Psoas muscle (tissue), 7 donors: ENCODE measurements at regions not wholly inside any gene's neighbourhood (a gene's known extent, or its start where the extent isn't known, plus 50 kb on each side); places are given as distances from the start of the nearest gene placed in this dataset.

Experiments
- ATAC-seq, 4 donors: fragments of 200-7000 bp; cut with Tn5 transposase; one replicate each; pipeline ENCODE4 v1.9.1; 2020; ENCODE audit warnings: moderate library complexity in 3 of 4, mild to moderate bottlenecking in 2 of 4
- DNase-seq, 2 donors: peaks; one replicate each; pipeline ENCODE4 v3.0.0-alpha.2; 2020
- H3K27ac ChIP-seq: fragments of 200-600 bp; one replicate; pipeline ENCODE4 v1.8.0; 2022
- H3K27me3 ChIP-seq, 3 donors: fragments of 200-600 bp in 1 of 3; one replicate each; pipeline versions ENCODE4 v1.6.1 to v1.8.0; 2013 to 2022; ENCODE audit warnings: low read length in 2 of 3, mild to moderate bottlenecking in 2 of 3, moderate library complexity in 1 of 3; ENCODE audit not compliant: insufficient read depth in 3 of 3
- H3K36me3 ChIP-seq, 2 donors: fragments of 200-600 bp in 1 of 2; one replicate each; pipeline versions ENCODE4 v1.6.1 to v1.8.0; 2013 to 2022; ENCODE audit warnings: low read depth in 1 of 2, mild to moderate bottlenecking in 1 of 2, moderate library complexity in 1 of 2; ENCODE audit not compliant: insufficient read depth in 1 of 2
- H3K4me1 ChIP-seq: fragments of 200-600 bp; one replicate; pipeline ENCODE4 v1.8.0; 2022
- H3K4me3 ChIP-seq: fragments of 200-600 bp; one replicate; pipeline ENCODE4 v1.8.0; 2022; ENCODE audit warnings: mild to moderate bottlenecking
- H3K9me3 ChIP-seq: fragments of 200-600 bp; one replicate; pipeline ENCODE4 v1.8.0; 2022
- CTCF ChIP-seq: fragments of 200-600 bp; IDR thresholded peaks from one replicate; pipeline ENCODE4 v1.8.0; 2022; ENCODE audit warnings: antibody characterized with exemption
- WGBS, 3 donors: extraction: QIAGEN DNeasy Blood & Tissue Kit; methylation state at CpG; one replicate each; pipeline versions ENCODE4 v1.1.6 to v1.1.7; 2013; 5-methylcytosine and 5-hydroxymethylcytosine counted together
- intact Hi-C, 2 donors: fragments of 100-400 bp; cut with DNase I; formaldehyde crosslinking; loops; one replicate each; pipeline versions ENCODE4 v1.11.0 to v1.14.2; 2022
- donor health status: healthy with polysubstance abuse.
- donor health status: DM: no; HTN: no; CAD: no; lungs with moderate emphysema.
- donor health status: Bipolar disorder and iron deficiency.
- donor health status: healthy.
- donor health status: DM: yes; HTN: yes; CAD: no.
- donor health status: DM: no; HTN: no; CAD: no.
- donor health status: DM: yes; HTN: yes; CAD: no.

GRCh38 chr2:16763493-16763899 lies 97.9 kb upstream of the CYRIA start:
- H3K4me1 ChIP-seq: no peaks in the 10 kb centered on the region
- no peaks in the 10 kb centered on the region for H3K9me3 ChIP-seq
- TF ChIP-seq CTCF: no peak
- H3K27ac ChIP-seq: no peak overlapping the region
- intact Hi-C loops: no loop called here
- H3K36me3 ChIP-seq: no peaks in the 10 kb centered on the region
- peaks cover 0 to 2% (median 0%) of the 10 kb centered on the region in 3 donors for H3K27me3 ChIP-seq
- DNase-seq (no peak), ATAC-seq (peak in 1 of 4 donors; percentile 21)
- H3K4me3 ChIP-seq: no peak overlapping the region
- WGBS, 3 donors: 77 to 85% (median 80%) methylated on average over 4 of the region's 4 CpGs

- intact Hi-C loops: no loop called here
Measured at GRCh38 chr2:16763056-16763455, 97.4 kb upstream of the CYRIA start.

GRCh38 chr2:16760426-16760825 lies 94.8 kb upstream of the CYRIA start:
- no peak overlapping the region for H3K27ac ChIP-seq
- no peak for ATAC-seq
- intact Hi-C loops: no loop called here
- no peaks in the 10 kb centered on the region for H3K4me1 ChIP-seq
- no peak for DNase-seq
- TF ChIP-seq CTCF: no peak
- no peaks in the 10 kb centered on the region for H3K36me3 ChIP-seq
- no peaks in the 10 kb centered on the region for H3K27me3 ChIP-seq
- no peak overlapping the region for H3K4me3 ChIP-seq
- WGBS, 3 donors: 61 to 62% (median 61%) methylated on average over 3 of the region's 3 CpGs
- H3K9me3 ChIP-seq: no peaks in the 10 kb centered on the region

More at GRCh38 chr2:16763056-16763455, 97.4 kb upstream of the CYRIA start:
- no peak for ATAC-seq
- Histone ChIP-seq H3K4me3 (no peak overlapping the region), H3K27me3 (peaks cover 0 to 2% (median 0%) of the 10 kb centered on the region in 3 donors), H3K27ac (no peak overlapping the region), H3K9me3 (no peaks in the 10 kb centered on the region), H3K4me1 (no peaks in the 10 kb centered on the region), H3K36me3 (no peaks in the 10 kb centered on the region)
- DNase-seq: no peak
- 71 to 76% (median 71%) methylated on average over 2 of the region's 2 CpGs for WGBS, 3 donors
- TF ChIP-seq CTCF: no peak

- no peaks in the 10 kb centered on the region for H3K36me3 ChIP-seq
- intact Hi-C loops: loop anchor here (2.0 to 10.0 kb wide), 8 partner anchors 115 to 820 kb away; no protein-coding TSS in a partner anchor
- H3K4me1 ChIP-seq: no peaks in the 10 kb centered on the region
- DNase-seq (peak; percentile 77 to 90), ATAC-seq (peak; percentile 92 to 97 (median 93))
- WGBS, 3 donors: 13 to 21% (median 14%) methylated on average over 21 of the region's 21 CpGs
- no peaks in the 10 kb centered on the region for H3K27me3 ChIP-seq
- peak overlapping the region; percentile 0 for H3K27ac ChIP-seq
- TF ChIP-seq CTCF: peak; percentile 95
- no peaks in the 10 kb centered on the region for H3K9me3 ChIP-seq
- no peak overlapping the region for H3K4me3 ChIP-seq
Measured at GRCh38 chr2:16756831-16757644, 91.4 kb upstream of the CYRIA start.
